HG02759 (cell line): ENCODE measurements at regions not wholly inside any gene's neighbourhood (a gene's known extent, or its start where the extent isn't known, plus 50 kb on each side); places are given as distances from the start of the nearest gene placed in this dataset.
"Not testable (repeated sequence)": the region's sequence is repeated elsewhere in the genome, so short reads cannot be mapped to it uniquely, and the experiment has no call there.

Source experiments
- ATAC-seq: cut with Tn5 transposase; IDR thresholded peaks from one replicate; pipeline ENCODE4 v1.9.1; 2021; ENCODE audit warnings: mild to moderate bottlenecking, moderate library complexity; ENCODE audit not compliant: unreplicated experiment

DNA sequence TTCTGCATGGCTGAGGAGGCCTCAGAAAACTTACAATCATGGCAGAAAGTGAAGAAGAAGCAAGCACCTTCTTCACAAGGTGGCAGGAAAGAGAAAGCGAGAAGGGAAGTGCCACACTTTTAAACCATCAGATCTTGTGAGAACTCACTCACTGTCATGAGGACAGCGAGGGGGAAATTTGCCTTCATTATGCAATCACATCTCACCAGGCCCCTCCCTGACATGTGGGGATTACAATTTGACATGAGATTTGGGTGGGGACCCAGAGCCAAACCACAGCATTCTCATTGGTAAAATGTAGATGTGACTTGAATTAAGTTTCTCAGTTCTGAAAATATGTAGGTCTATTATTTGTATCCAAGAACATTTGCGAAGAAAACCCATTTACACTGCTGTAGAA lies 854.8 kb downstream of the EPHA4 start:
- ATAC-seq: no peak

DNA sequence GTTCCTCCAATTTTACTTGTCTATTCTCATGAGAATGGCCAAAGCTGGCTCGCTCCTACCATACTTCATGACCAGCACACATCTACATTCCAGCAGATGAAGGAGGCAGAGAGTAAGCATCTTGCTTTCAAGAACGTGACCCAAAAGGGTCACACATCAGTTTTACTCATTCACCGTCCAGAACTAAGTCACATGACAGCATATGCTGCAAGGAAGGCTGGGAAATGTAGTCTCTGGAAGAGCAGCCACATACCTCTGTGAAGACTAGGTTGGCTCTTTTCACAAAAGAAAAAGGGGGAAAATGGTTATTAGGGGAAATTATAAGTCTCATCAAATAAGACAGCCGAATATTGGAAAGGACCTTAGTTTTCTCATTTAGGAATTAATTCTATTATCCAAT lies 835.3 kb downstream of the EPHA4 start:
- no peak for ATAC-seq

GRCh38 chr2:220743203-220743602 lies 828.9 kb downstream of the EPHA4 start:
- ATAC-seq: no peak

DNA sequence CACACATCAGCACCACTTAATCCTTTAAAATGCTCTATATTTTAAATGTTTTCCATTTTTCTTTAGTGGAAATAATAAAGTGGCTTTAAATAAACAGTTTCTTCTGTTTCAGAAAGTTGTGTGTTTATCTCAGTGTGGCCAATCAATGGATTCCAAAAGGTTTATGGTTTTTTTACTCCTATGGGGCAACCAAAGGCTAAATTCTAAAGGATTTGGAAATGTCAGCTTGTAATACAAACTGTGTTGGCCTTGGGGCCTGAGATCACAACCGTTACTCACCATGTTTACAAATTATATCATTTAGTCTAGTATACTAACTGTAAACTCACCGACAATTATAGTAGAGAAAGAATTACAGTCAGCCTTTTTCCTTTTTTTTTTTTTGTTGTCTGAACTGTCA lies 827.2 kb downstream of the EPHA4 start:
- ATAC-seq: no peak

DNA sequence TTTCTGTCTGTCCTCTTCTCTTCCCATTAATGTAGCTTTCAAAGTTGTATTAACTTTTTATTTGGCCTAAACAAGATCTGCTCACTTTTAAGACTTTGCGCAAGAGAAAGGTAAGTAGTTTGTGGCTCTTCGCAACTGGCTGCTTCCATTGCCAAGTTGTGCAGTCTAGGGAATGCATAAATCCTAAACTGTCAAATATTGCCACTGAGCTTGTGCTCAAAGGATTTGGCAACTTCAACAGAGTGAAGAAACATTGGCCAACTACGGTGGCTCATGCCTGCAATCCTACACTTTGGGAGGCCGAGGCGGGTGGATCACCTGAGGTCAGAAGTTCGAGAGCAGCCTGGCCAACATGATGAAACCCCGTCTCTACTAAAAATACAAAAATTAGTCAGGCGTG lies 826.4 kb downstream of the EPHA4 start:
- no peak for ATAC-seq

GRCh38 chr2:220747736-220748135 lies 824.4 kb downstream of the EPHA4 start:
- ATAC-seq: no peak

GRCh38 chr2:220748875-220749479 lies 823.1 kb downstream of the EPHA4 start:
- no peak for ATAC-seq

GRCh38 chr2:220753486-220753885 lies 818.6 kb downstream of the EPHA4 start:
- ATAC-seq: no peak

GRCh38 chr2:220756653-220757052 lies 815.5 kb downstream of the EPHA4 start:
- ATAC-seq: no peak

GRCh38 chr2:220758376-220758775 lies 813.7 kb downstream of the EPHA4 start:
- ATAC-seq: not testable (repeated sequence)

- no peak for ATAC-seq
Observed at GRCh38 chr2:220764171-220764570, 807.9 kb downstream of the EPHA4 start.

- ATAC-seq: no peak
Observed at GRCh38 chr2:220767591-220768255, 804.4 kb downstream of the EPHA4 start.

DNA sequence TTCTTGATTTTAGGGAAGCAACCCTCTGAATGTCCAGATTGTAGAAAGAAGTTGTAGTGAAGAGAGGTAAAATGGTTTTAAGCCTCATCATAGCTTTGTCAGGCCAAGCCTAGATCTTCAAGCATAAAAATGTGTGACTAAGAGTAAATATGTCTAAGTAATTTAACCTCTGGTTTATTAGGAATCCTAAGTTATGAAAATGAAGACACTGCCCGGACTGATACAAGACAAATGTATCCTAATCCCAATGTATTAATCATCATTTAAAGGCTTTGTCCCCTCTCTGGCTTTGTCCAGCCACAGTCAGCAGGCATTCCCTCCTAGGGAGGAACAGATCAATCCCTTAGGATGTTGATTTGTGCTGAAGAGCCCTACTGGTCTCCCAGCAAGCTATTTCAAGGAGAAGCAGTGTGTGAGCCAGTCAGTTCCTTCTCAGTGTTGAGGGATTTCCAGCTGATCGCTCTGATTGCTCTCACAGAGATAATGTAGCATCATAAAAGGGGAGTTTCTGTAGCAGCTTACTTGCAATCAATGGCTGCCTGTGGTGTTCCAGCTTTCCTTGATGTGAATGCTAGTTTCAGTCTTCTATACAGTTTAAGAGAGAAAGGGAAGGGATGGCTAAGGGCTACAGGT lies 796.1 kb downstream of the EPHA4 start:
- ATAC-seq: no peak

DNA sequence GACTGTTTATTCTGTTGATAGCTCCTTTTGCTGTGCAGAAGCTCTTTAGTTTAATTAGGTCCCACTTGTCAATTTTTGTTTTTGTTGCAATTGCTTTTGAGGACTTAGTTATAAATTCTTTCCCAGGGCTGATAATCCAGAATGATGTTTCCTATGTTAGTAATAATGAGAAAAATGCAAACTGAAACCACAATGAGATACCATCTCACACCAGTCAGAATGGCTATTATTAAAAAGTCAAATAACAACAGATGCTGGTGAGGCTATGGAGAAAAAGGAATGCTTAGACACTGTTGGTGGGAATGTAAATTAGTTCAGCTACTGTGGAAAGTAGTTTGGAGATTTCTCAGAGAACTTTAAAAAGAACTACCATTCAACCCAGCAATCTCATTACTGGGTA lies 793.0 kb downstream of the EPHA4 start:
- not testable (repeated sequence) for ATAC-seq

GRCh38 chr2:220779511-220779910 lies 792.6 kb downstream of the EPHA4 start:
- no peak for ATAC-seq

GRCh38 chr2:220779931-220780330 lies 792.2 kb downstream of the EPHA4 start:
- no peak for ATAC-seq

DNA sequence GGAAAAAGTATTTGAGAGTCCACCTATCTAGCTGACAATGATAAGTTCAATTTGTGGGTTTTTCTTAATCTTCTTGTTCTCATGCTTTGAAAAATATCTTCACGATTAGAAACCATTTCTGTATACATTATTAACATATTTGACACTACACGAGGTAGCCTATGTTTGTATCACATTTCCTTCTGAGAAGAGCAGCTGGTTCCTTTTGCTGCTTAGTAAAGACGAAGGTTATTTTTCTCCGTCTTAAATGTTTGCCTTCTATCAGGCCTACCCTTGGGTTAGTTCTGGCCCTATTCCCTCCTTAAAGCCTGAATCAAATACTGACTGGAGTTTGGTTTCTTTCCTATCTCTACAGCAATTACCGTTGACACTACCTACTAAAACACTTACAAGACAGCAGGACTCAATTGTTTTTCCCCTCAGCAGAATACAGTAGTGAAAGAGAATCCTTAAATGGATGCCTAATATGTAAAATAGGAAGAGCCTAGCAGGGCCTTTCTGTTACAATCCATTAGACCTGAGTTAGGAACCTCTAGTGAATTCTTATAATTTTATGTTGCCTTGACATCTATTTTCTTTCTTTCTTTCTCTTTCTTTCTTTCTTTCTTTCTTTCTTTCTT lies 790.4 kb downstream of the EPHA4 start:
- no peak for ATAC-seq

DNA sequence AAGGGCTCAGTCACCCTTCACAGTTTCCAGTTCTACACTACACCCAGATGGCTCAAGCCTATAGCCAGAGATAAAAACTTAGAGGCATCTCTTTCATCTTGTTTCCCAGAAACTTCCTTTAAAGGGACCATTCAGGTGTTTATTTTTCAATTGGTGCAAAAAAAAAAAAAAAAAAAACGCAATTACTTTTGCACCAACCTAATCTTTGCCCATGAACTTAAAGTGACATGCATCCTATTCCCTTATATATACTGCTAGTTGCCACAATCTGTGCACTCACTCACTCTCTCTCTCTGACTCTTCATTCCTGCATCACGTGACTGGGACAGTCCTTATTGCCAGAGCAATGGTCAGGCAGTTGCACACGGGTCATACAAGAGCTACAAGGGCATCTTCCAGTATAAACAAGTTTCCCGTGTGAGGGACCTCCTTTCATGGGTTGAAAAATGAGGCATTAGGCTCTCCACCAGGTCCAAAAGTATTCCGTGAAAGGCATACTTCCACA lies 789.4 kb downstream of the EPHA4 start:
- no peak for ATAC-seq

DNA sequence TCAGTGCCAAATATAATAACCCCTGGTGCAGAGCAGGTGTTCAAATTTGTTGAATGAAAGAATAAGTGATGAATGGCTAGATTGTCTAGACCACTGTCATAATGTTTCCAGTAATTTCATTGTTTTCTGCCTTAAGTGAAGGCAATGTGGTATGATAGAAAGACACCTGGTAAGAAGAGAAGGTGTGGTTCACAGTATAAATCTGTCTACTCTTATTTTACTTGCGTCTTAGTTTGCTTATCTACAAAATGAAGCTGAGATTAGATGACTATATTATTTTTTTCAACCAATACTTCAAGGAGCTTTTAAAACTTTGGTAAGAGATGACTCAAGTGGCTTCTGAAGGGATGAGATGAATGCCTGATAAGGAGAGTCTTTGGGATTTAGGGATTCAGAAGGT lies 788.4 kb downstream of the EPHA4 start:
- ATAC-seq: no peak

GRCh38 chr2:220785178-220785577 lies 786.9 kb downstream of the EPHA4 start:
- ATAC-seq: no peak

GRCh38 chr2:220786216-220786615 lies 785.9 kb downstream of the EPHA4 start:
- ATAC-seq: no peak

DNA sequence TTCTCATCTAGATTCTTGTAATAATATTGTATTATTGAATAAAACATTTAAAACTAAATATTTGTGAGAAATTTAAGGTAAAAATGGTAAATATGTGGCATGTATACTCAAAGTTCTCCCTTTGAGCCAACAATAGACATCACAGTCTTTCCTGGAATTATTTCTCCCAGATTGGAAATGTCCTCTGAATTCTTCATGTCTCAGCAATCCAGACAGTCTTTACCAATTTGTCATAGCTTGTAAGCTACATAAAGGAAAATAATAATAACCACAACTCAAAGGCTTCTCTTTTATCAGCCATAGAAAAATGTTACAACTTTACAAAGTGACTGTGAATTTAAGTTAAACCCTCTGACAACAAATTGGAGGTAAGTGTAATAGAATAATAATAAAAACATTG lies 784.9 kb downstream of the EPHA4 start:
- no peak for ATAC-seq
